HEK293 (cell line): ENCODE measurements at regions not wholly inside any gene's neighbourhood (a gene's known extent, or its start where the extent isn't known, plus 50 kb on each side); places are given as distances from the start of the nearest gene placed in this dataset.

Source experiments
- CTCF ChIA-PET: fragments of 350-600 bp; formaldehyde crosslinking; extraction: SDS; loops from one replicate; lab custom pipeline; 2021; ENCODE audit warnings: antibody characterized with exemption; lab: Yijun Ruan, JAX
- POLR2A ChIA-PET: fragments of 300-600 bp; formaldehyde crosslinking; extraction: SDS; loops from one replicate; lab custom pipeline; 2020; ENCODE audit warnings: antibody characterized with exemption, inconsistent platforms; lab: Yijun Ruan, JAX
- H3K27ac ChIP-seq: fragments of 200-500 bp; sonication (Bioruptor generic); 2 replicates; pipeline ENCODE4 v1.5.1; 2014; ENCODE audit warnings: low read depth, low read length, control low read depth, inconsistent platforms; ENCODE audit errors: extremely low read depth
- H3K36me3 ChIP-seq, 2 experiments: fragments of 200-500 bp in 1 of 2; sonication (Bioruptor generic) in 1 of 2; 1 replicate in 1 of 2; 2 replicates in 1 of 2; pipeline ENCODE4 v1.5.1; 2014 to 2017; ENCODE audit warnings: inconsistent platforms in 2 of 2, low read length in 2 of 2; ENCODE audit not compliant: control insufficient read depth in 2 of 2, insufficient read depth in 1 of 2
- H3K4me1 ChIP-seq: fragments of 200-500 bp; sonication (Bioruptor generic); 2 replicates; pipeline ENCODE4 v1.5.1; 2014; ENCODE audit warnings: mild to moderate bottlenecking, low read length, inconsistent platforms; ENCODE audit not compliant: control insufficient read depth, insufficient read depth
- H3K4me3 ChIP-seq: 2 replicates; pipeline ENCODE4 v1.5.1; 2011; ENCODE audit warnings: low read depth, mild to moderate bottlenecking, control low read depth, low read length, moderate library complexity
- H3K9me3 ChIP-seq: fragments of 200-500 bp; sonication (Bioruptor generic); 2 replicates; pipeline ENCODE4 v1.5.1; 2014; ENCODE audit warnings: low read depth, low read length, inconsistent platforms; ENCODE audit not compliant: control insufficient read depth, insufficient read depth
- HOXC10 ChIP-seq: sonication (generic); formaldehyde crosslinking; IDR thresholded peaks from 2 replicates; pipeline ENCODE4 v1.8.1; 2023; ENCODE audit warnings: mild to moderate bottlenecking, missing genetic modification reagents
- OVOL3 ChIP-seq: fragments of 450-650 bp; formaldehyde crosslinking; IDR thresholded peaks from 2 replicates; pipeline ENCODE4 v1.5.1; 2016; ENCODE audit warnings: missing biosample characterization, missing genetic modification characterization
- RBAK ChIP-seq: fragments of 450-650 bp; formaldehyde crosslinking; IDR thresholded peaks from 2 replicates; pipeline ENCODE4 v1.5.1; 2016; ENCODE audit warnings: missing biosample characterization, missing genetic modification characterization
- SCRT2 ChIP-seq: fragments of 450-650 bp; formaldehyde crosslinking; IDR thresholded peaks from 2 replicates; pipeline ENCODE4 v1.5.1; 2016; ENCODE audit warnings: missing biosample characterization, missing genetic modification characterization
- SP2 ChIP-seq: fragments of 450-650 bp; formaldehyde crosslinking; IDR thresholded peaks from 2 replicates; pipeline ENCODE4 v1.5.1; 2016; ENCODE audit warnings: missing biosample characterization, missing genetic modification characterization
- TRIM28 ChIP-seq: IDR thresholded peaks from 2 replicates; pipeline ENCODE4 v1.6.1; 2011; ENCODE audit warnings: low read length, control low read depth, borderline replicate concordance
- ZNF112 ChIP-seq: fragments of 450-650 bp; formaldehyde crosslinking; IDR thresholded peaks from 2 replicates; pipeline ENCODE4 v1.5.0; 2017; ENCODE audit warnings: missing biosample characterization, missing genetic modification characterization
- ZNF211 ChIP-seq: fragments of 450-650 bp; formaldehyde crosslinking; IDR thresholded peaks from 2 replicates; pipeline ENCODE4 v1.5.1; 2016; ENCODE audit warnings: low read depth, missing biosample characterization, missing genetic modification characterization
- ZNF549 ChIP-seq: fragments of 450-650 bp; IDR thresholded peaks from 2 replicates; pipeline ENCODE4 v1.5.1; 2018; ENCODE audit warnings: missing biosample characterization, missing genetic modification characterization, mild to moderate bottlenecking, inconsistent platforms, moderate library complexity
- ZNF843 ChIP-seq: fragments of 450-650 bp; formaldehyde crosslinking; IDR thresholded peaks from 2 replicates; pipeline ENCODE4 v1.5.1; 2016; ENCODE audit warnings: missing biosample characterization, missing genetic modification characterization
- TF ChIP-seq, protein P1 (sequence below): fragments of 450-650 bp; formaldehyde crosslinking; IDR thresholded peaks from 2 replicates; pipeline ENCODE4 v1.5.1; 2016; ENCODE audit warnings: missing biosample characterization, missing genetic modification characterization
- TF ChIP-seq, protein P2 (sequence below): fragments of 450-650 bp; formaldehyde crosslinking; IDR thresholded peaks from 2 replicates; pipeline ENCODE4 v1.5.1; 2016; ENCODE audit warnings: missing biosample characterization, missing genetic modification characterization
- TF ChIP-seq, protein P3 (sequence below): fragments of 450-650 bp; formaldehyde crosslinking; optimal IDR thresholded peaks from 2 replicates; pipeline ENCODE3; 2016; ENCODE audit warnings: missing biosample characterization, mild to moderate bottlenecking, missing genetic modification characterization
- TF ChIP-seq, protein P4 (sequence below): fragments of 450-650 bp; formaldehyde crosslinking; IDR thresholded peaks from 2 replicates; pipeline ENCODE4; 2016; ENCODE audit warnings: missing biosample characterization, missing genetic modification characterization
- TF ChIP-seq, protein P5 (sequence below): fragments of 450-650 bp; formaldehyde crosslinking; IDR thresholded peaks from 2 replicates; pipeline ENCODE4 v1.5.1; 2016; ENCODE audit warnings: missing biosample characterization, missing genetic modification characterization, low read depth
- TF ChIP-seq, protein P6 (sequence below): fragments of 450-650 bp; formaldehyde crosslinking; IDR thresholded peaks from 2 replicates; pipeline ENCODE4 v1.5.1; 2016; ENCODE audit warnings: missing biosample characterization, missing genetic modification characterization
- TF ChIP-seq, protein P7 (sequence below): fragments of 450-650 bp; formaldehyde crosslinking; IDR thresholded peaks from 2 replicates; pipeline ENCODE4 v1.5.1; 2016; ENCODE audit warnings: missing biosample characterization, missing genetic modification characterization

DNA sequence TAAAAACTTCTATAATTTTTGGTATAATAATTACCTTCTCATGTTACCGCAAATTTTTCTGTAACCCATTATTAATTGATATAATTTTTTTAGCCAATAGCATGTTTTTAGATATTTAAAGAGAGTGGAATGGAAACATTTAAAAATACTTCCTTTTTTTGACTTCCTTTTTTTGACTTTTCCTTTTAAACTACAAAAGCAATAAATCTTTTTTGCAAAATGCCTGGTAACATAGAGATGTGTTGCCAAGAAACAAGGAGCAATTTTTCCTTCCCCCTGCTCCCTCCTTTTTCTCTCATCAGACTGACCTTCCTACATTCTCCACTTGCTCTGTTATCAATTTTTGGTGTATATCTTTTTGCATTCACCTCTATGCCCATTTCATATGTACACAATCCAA is 666.2 kb downstream of the ADGRL2 start:
- TF ChIP-seq, protein P1, sequence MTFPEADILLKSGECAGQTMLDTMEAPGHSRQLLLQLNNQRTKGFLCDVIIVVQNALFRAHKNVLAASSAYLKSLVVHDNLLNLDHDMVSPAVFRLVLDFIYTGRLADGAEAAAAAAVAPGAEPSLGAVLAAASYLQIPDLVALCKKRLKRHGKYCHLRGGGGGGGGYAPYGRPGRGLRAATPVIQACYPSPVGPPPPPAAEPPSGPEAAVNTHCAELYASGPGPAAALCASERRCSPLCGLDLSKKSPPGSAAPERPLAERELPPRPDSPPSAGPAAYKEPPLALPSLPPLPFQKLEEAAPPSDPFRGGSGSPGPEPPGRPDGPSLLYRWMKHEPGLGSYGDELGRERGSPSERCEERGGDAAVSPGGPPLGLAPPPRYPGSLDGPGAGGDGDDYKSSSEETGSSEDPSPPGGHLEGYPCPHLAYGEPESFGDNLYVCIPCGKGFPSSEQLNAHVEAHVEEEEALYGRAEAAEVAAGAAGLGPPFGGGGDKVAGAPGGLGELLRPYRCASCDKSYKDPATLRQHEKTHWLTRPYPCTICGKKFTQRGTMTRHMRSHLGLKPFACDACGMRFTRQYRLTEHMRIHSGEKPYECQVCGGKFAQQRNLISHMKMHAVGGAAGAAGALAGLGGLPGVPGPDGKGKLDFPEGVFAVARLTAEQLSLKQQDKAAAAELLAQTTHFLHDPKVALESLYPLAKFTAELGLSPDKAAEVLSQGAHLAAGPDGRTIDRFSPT (tag by site-specific recombination) = no peak
- TF ChIP-seq ZNF211 (tag by site-specific recombination) (no peak), OVOL3 (tag by site-specific recombination) (no peak), TRIM28 (no peak)
- TF ChIP-seq, protein P2, sequence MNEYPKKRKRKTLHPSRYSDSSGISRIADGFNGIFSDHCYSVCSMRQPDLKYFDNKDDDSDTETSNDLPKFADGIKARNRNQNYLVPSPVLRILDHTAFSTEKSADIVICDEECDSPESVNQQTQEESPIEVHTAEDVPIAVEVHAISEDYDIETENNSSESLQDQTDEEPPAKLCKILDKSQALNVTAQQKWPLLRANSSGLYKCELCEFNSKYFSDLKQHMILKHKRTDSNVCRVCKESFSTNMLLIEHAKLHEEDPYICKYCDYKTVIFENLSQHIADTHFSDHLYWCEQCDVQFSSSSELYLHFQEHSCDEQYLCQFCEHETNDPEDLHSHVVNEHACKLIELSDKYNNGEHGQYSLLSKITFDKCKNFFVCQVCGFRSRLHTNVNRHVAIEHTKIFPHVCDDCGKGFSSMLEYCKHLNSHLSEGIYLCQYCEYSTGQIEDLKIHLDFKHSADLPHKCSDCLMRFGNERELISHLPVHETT (tag by site-specific recombination) = no peak
- Histone ChIP-seq H3K36me3 (no peaks in the 10 kb centered on the region), H3K4me1 (peaks cover 4% of the 10 kb centered on the region; the same call in 1 of the 2 replicates), H3K27ac (no peak overlapping the region), H3K9me3 (no peaks in the 10 kb centered on the region), H3K4me3 (no peak overlapping the region)
- CTCF ChIA-PET = no interaction called here
- POLR2A ChIA-PET = no interaction called here

DNA sequence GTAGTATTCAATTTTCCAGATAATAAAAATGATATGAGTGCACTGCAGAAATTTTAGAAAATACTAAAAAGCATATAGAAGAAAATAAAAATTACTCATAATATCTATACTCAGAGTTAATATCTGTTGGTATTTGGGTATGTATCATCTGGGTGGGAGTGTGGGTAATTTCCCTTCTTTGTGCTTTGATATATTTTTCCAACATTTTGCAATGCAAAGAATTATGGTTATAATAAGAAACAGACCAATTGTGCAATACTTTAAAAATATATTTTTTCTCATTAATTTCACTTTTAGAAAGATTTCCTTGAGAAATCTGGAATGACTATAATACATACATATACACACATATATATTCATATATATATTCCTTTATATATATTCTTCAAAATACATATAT is 665.7 kb downstream of the ADGRL2 start:
- H3K36me3 ChIP-seq = no peaks in the 10 kb centered on the region
- no peaks in the 10 kb centered on the region for H3K9me3 ChIP-seq
- ChIA-PET POLR2A (no interaction called here), CTCF (no interaction called here)
- peaks cover 4% of the 10 kb centered on the region; the same call in 1 of the 2 replicates for H3K4me1 ChIP-seq
- TF ChIP-seq SCRT2 = no peak
- no peak for TF ChIP-seq SP2 (tag by site-specific recombination)
- TF ChIP-seq, protein P3, sequence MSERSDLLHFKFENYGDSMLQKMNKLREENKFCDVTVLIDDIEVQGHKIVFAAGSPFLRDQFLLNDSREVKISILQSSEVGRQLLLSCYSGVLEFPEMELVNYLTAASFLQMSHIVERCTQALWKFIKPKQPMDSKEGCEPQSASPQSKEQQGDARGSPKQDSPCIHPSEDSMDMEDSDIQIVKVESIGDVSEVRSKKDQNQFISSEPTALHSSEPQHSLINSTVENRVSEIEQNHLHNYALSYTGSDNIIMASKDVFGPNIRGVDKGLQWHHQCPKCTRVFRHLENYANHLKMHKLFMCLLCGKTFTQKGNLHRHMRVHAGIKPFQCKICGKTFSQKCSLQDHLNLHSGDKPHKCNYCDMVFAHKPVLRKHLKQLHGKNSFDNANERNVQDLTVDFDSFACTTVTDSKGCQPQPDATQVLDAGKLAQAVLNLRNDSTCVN (tag by site-specific recombination) = no peak
- TF ChIP-seq, protein P4, sequence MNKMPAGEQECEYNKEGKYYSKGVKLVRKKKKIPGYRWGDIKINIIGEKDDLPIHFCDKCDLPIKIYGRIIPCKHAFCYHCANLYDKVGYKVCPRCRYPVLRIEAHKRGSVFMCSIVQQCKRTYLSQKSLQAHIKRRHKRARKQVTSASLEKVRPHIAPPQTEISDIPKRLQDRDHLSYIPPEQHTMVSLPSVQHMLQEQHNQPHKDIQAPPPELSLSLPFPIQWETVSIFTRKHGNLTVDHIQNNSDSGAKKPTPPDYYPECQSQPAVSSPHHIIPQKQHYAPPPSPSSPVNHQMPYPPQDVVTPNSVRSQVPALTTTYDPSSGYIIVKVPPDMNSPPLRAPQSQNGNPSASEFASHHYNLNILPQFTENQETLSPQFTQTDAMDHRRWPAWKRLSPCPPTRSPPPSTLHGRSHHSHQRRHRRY (tag by site-specific recombination) = no peak
- no peak for TF ChIP-seq ZNF112 (tag by site-specific recombination)
- no peak for TF ChIP-seq ZNF549
- TF ChIP-seq ZNF843 (tag by site-specific recombination) = no peak
- TF ChIP-seq, protein P5, sequence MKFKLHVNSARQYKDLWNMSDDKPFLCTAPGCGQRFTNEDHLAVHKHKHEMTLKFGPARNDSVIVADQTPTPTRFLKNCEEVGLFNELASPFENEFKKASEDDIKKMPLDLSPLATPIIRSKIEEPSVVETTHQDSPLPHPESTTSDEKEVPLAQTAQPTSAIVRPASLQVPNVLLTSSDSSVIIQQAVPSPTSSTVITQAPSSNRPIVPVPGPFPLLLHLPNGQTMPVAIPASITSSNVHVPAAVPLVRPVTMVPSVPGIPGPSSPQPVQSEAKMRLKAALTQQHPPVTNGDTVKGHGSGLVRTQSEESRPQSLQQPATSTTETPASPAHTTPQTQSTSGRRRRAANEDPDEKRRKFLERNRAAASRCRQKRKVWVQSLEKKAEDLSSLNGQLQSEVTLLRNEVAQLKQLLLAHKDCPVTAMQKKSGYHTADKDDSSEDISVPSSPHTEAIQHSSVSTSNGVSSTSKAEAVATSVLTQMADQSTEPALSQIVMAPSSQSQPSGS (tag by site-specific recombination) = no peak
- TF ChIP-seq, protein P6, sequence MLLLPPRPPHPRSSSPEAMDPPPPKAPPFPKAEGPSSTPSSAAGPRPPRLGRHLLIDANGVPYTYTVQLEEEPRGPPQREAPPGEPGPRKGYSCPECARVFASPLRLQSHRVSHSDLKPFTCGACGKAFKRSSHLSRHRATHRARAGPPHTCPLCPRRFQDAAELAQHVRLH = no peak
- TF ChIP-seq TRIM28 = no peak
- no peak for TF ChIP-seq HOXC10 (CRISPR knock-in tag)
- no peak for TF ChIP-seq RBAK (tag by site-specific recombination)
- TF ChIP-seq, protein P7, sequence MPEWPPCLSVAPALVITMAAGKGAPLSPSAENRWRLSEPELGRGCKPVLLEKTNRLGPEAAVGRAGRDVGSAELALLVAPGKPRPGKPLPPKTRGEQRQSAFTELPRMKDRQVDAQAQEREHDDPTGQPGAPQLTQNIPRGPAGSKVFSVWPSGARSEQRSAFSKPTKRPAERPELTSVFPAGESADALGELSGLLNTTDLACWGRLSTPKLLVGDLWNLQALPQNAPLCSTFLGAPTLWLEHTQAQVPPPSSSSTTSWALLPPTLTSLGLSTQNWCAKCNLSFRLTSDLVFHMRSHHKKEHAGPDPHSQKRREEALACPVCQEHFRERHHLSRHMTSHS (tag by site-specific recombination) = no peak
- H3K4me3 ChIP-seq = no peak overlapping the region
- H3K27ac ChIP-seq = no peak overlapping the region
